DMS153 treated with DMSO at 0.1 percent for 48 hours (cell line): ENCODE measurements at regions not wholly inside any gene's neighbourhood (a gene's known extent, or its start where the extent isn't known, plus 50 kb on each side); places are given as distances from the start of the nearest gene placed in this dataset.
"Not testable (repeated sequence)": the region's sequence is repeated elsewhere in the genome, so short reads cannot be mapped to it uniquely, and the experiment has no call there.

Experiments
- DNase-seq: peaks from one replicate; lab custom pipeline; 2025; ENCODE audit not compliant: unreplicated experiment; lab: John Stamatoyannopoulos, UW

GRCh38 chr3:110301781-110302180 is 769.8 kb upstream of the NECTIN3 start:
- DNase-seq = no peak

- DNase-seq = no peak
These were observed 764.4 kb upstream of the NECTIN3 start for GRCh38 chr3:110307065-110307809.

GRCh38 chr3:110311541-110311940 is 760.1 kb upstream of the NECTIN3 start:
- DNase-seq = no peak

GRCh38 chr3:110314512-110315114 is 757.0 kb upstream of the NECTIN3 start:
- DNase-seq = peak; percentile 38

DNA sequence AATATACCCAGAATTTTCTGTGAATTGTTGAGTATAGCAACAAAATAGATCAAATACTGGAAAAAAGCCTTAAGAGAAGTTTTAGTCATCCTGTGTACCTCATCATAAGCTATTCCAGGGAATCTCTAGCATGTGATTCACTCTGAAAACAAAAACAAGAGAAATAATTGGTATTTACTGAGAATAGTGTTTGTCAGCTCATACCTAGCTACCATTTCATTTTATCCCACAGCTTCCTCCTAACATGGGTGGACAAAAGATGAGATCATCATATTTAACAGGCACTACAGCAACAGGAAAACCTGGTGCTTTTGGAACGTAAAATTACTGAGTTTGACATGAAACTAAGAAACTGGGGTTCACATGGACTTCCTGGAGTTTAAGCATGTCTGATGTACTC is 753.5 kb upstream of the NECTIN3 start:
- no peak for DNase-seq

GRCh38 chr3:110323349-110323748 is 748.3 kb upstream of the NECTIN3 start:
- no peak for DNase-seq

- DNase-seq = no peak
These were observed 747.4 kb upstream of the NECTIN3 start for GRCh38 chr3:110324171-110324705.

DNA sequence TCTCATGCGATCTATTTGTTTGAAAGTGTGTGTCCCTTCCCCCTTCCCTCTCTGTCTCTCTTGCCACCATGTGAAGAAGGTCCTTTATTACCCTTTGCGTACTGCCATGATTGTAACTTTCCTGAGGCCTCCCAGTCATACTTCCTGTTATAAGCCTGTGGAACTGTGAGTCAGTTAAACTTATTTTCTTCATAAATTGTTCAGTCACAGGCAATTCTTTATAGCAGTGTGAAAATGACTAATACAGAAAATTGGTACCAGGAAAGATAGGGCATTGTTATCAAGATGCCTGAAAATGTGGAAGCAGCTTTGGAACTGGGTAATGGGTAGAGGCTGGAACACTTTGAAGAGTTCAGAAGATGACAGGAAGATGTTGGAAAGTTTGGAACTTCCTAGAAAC is 743.7 kb upstream of the NECTIN3 start:
- DNase-seq = no peak

- not testable (repeated sequence) for DNase-seq
These were observed 740.1 kb upstream of the NECTIN3 start for GRCh38 chr3:110331562-110331961.

GRCh38 chr3:110332629-110333028 is 739.0 kb upstream of the NECTIN3 start:
- DNase-seq = no peak

GRCh38 chr3:110341047-110341446 is 730.6 kb upstream of the NECTIN3 start:
- no peak for DNase-seq

- no peak for DNase-seq
These were observed 728.2 kb upstream of the NECTIN3 start for GRCh38 chr3:110343376-110343775.

- no peak for DNase-seq
These were observed 727.7 kb upstream of the NECTIN3 start for GRCh38 chr3:110343945-110344344.

DNA sequence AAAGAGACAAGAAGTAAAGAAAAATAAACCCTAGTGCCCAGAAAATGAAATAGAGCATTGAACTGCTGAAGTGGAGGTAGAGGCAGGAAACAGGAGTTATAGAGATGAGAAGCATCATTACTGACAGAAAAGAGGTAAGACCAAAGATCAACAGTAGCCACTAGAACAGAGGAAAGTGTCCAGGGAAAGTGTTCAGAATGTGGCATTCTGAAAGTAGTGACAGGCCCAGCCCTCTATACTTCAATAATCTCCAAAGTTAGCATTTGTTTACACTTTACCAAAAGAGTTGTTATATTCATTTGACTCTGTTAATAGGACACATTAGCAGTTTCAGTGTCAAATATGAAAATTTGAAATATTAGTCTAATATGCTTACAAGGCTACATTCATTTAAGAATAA is 727.1 kb upstream of the NECTIN3 start:
- no peak for DNase-seq

GRCh38 chr3:110344897-110345767 is 726.5 kb upstream of the NECTIN3 start:
- no peak for DNase-seq

- DNase-seq = no peak
These were observed 722.3 kb upstream of the NECTIN3 start for GRCh38 chr3:110349295-110349694.

DNA sequence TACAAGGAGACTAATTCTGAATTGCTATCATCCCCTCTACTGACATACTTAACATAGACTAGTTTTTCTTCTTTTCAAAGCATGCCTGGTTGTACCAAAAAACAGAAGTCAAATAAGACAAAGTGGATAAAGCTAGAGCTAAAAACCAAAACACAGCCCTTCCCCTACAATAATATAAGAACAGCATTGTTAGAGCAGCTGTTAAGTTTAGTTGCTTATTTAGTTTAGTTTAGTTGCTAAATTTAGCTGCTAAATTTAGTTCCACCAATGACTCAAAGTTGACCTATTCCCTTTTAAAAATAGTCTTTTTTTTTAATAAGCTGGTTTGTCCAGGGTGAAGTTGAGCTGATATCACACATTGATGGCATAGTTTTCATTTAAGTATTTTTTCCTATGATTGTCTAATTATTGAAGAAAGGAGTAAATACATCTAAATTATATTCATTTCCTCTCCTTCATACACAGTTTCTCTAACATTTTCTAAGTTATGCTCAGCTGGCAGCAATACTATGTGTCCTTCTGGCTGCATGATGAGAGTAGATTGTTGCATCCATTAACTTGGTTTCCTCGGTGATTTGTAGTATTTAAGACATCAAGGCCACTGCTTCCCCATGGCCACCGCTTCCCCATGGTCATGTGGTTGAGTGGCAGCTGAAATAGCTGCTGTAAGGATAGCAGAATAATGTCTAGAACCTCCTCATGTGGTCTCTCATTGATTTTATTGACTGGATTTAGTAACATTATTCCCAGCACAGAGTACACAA is 718.6 kb upstream of the NECTIN3 start:
- no peak for DNase-seq

DNA sequence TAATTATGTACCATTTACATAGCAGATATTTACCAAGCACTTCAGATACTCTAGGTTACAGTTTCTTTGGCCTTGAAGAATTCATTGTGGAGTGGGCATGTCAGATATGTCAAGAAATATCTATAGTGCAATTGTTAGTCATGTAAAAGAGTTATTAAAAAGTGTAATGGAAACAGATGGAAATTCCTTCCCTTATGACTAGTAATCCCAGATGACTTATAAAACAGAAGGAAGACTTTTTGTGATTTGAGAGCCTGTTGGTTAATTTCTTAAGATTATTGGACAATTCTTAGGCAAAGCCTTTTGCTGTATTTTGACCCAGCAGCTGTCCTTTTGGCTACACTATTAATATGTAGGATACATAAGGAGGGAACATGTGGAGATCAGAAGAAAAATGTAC is 708.9 kb upstream of the NECTIN3 start:
- DNase-seq = no peak

GRCh38 chr3:110367289-110367688 is 704.3 kb upstream of the NECTIN3 start:
- DNase-seq = not testable (repeated sequence)

DNA sequence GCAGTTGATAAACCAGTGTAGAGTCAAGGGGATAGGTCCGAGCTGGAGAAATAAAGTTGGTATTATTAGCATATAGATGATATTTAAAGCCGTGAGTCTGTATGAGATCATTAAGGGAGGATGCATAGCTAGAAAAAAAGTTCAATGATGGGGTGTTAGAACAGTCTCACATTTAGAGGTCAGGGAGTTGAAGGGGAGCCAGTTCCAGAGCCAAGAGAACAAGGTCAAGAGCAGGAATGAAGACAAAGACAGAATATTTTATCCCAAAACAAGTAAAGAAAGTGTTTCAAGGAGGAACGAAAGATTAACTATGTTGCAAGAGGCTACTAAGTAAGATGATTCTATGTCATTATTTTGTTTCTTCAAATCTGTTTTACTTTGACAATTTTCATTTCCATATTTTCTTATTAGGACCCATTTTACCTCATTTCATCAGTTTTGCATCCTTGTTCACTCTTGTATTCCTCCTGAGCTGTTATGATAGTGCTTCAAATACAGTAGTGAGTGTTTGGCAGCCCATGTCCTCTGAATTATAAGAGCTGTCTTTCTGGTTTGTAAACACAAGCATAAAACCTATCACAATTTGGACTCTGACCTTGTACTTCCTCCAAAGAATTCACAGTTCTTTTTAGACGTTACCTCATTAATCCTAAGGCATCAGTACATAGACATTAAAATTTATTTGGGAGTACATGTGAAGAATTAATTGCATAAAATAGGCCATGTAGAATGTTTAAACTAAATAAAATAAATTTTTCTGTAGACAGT is 695.7 kb upstream of the NECTIN3 start:
- DNase-seq = no peak
